ENCODE measurements at regions not wholly inside any gene's neighbourhood (a gene's known extent, or its start where the extent isn't known, plus 50 kb on each side); places are given as distances from the start of the nearest gene placed in this dataset.

- TF ChIP-seq CTCF (tag by site-specific recombination; IDR thresholded peaks at IDR 0.05) (no peak), REST (tag by site-specific recombination; IDR thresholded peaks at IDR 0.05) (no peak), SP7 (tag by site-specific recombination; IDR thresholded peaks at IDR 0.05) (no peak), ZNF37A (tag by site-specific recombination; IDR thresholded peaks at IDR 0.05) (no peak), ZNF830 (tag by site-specific recombination; IDR thresholded peaks at IDR 0.05; ENCODE audit: low read depth) (no peak), ZFP37 (tag by site-specific recombination; IDR thresholded peaks at IDR 0.05) (no peak), ZNF274 (IDR thresholded peaks at IDR 0.05; ENCODE audit: low read length) (no peak), ZNF274 (tag by site-specific recombination; IDR thresholded peaks at IDR 0.05; ENCODE audit: borderline replicate concordance) (no peak), SP2 (tag by site-specific recombination; IDR thresholded peaks at IDR 0.05) (no peak)
These were observed 313.6 kb downstream of the TBC1D32 start for GRCh38 chr6:121020656-121021055.

Measured in HEK293 (cell line).